HG03196 (cell line): ENCODE measurements at regions not wholly inside any gene's neighbourhood (a gene's known extent, or its start where the extent isn't known, plus 50 kb on each side); places are given as distances from the start of the nearest gene placed in this dataset.
"Not testable (repeated sequence)": the region's sequence is repeated elsewhere in the genome, so short reads cannot be mapped to it uniquely, and the experiment has no call there.

Experiments
- ATAC-seq: cut with Tn5 transposase; IDR thresholded peaks from one replicate; pipeline ENCODE4 v1.9.1; 2021; ENCODE audit not compliant: unreplicated experiment

DNA sequence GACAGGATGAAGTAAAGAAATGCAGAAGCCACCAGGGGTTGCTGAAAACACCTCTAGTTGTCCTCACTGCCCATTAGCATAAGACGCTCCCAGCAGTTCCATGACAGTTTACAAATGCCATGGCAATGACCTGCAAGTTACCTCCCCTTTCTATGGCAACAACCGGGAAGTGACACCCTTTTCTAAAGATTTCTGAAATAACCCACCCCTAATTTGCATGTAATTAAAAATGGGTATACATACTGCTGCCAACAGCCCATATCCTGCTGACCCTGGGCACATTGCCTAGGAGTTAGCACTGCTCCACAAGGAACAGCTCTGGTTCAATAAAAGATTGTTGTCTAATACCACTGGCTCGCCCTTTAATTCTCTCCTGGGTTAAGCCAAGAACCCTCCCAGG, 178.3 kb upstream of the LRATD1 start:
- ATAC-seq, result no peak

DNA sequence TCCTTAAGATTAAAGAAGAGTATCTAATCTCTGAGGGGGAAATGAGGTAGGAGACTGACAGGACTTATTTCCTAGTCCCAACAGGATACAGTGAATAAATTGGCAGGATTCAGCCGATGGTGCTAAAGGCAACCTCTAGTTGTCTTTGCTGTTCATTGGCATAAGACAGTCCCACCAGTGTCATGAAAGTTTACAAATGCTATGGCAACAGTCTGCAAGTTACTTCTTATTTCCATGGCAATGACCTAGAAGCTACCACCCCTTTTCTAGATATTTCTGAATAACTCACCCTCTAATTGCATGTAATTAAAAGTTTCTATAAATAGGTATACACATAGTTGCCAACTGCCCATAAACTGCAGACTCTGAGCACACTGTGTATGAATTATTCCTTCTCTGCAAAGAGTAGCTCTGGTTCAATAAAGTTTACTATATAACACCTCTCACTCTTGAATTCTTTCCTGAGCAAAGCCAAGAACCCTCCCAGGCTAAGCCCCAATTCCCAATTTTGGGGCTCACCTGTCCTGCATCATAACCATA, 172.7 kb upstream of the LRATD1 start:
- no peak for ATAC-seq

DNA sequence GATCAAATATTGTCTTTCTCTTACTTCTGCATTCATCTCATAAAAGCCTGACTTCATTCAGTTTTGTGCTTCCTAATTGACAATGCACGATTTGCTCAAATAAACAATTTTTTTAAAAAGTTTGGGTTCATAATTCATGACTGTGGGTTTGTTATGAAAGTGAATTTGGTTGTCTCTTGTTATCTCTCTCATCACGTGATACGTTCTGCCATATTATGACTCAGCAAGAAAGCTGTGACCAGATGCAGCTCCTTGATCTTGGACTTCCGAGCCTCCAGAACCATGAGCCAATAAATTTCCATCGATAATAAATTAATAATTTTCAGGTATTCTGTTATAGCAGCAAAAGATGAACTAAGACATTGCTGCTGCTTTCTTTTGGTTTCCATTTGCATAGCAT, 156.5 kb upstream of the LRATD1 start:
- no peak for ATAC-seq

DNA sequence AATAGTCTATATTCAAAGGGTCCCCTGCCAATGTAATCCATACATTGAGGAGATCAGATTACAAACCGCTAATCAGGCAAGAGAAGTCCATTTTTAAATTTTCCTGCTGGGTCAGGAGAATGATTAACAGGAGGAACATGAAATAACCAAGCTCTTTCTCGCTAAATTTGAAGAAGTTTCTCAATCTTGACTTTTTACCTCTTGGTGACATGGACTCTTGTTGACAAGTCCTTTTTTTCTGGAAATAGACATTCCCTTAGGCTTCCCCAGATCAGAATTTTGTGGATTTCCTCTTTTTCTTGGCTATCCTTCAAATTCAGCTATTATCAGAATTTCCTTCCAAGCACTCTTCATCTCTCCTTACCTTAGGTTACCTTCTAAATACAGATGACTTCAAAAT, 153.0 kb upstream of the LRATD1 start:
- no peak for ATAC-seq

DNA sequence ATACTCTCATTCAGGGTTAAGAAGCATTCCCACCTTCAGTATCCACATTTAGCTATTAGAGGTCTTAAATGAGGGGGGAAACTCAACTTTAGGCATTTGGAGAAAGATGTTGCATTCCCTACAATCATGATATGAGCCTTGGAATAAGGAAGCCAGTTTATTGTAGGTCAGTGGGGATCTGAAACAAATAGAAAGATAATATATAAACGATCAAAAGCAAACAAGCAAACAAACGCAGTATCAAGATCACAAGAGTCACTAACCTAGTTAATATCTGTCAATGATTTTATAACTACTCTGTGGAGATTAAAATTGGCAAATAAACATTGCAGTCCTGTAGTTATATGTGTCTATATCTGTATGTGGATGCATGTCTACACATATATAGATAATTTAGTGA, 152.4 kb upstream of the LRATD1 start:
- ATAC-seq, result no peak

DNA sequence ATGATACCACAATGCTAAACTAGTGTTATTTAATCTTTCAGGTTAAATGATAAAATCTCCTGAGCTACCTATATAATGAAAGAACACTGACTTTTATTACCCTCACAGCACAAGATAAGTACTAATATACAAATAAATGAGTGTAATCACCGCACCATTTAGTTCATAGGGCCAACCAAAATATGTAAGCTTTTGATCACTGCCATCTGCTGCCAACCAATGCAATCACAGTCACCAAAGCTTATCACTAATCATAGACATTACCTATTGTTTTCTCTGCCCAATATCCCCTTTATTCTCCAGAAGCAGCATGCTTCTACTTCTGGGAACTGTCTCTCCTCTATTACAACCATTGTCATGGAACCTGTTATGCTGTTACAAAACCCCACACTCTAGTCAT, 151.6 kb upstream of the LRATD1 start:
- no peak for ATAC-seq

DNA sequence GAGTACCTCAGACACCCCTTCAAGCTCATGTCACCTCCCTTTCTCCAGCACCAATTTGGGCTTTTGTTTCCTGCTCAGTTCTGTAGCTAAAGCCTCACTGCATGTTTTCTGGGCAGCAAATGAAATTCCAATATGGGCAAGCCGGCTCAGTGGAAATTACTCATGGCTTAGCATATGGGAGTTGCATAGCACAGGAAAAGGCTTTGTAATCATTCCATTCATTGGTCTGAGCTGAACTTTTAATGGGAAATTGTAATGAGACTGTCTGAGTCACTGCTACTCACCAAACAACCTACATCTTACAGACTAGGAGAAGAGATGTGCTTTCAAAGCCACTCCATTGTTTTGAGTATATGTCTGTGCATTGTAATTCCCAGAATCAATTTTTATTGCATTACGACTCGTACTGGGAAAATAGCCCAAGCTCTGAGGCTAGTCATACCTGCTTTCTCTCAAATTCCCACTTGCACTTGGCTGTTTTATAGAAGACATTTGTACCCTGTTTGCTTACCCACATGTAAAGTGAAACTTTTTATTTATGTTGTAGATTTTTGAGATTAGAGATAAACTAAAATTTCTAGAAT, 139.5 kb upstream of the LRATD1 start:
- no peak for ATAC-seq

DNA sequence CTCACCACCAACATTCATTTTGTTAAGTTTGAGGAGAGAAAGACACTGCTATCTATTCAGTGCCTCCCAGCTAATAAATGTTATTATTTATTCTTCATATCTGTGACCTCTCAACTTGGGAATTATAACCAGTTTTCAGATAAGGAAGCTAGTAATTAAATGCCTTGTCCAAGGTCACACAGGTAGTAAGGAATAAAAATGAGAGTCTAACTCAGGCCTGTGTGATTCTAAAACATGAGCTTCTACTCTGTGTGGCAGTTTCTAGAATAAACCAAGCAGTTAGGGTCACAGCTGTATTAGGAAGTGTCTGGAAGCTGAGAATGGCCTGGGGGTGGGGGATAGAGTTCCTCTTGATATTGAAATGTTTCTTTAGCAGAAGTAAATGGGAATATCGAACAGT, 137.8 kb upstream of the LRATD1 start:
- no peak for ATAC-seq

DNA sequence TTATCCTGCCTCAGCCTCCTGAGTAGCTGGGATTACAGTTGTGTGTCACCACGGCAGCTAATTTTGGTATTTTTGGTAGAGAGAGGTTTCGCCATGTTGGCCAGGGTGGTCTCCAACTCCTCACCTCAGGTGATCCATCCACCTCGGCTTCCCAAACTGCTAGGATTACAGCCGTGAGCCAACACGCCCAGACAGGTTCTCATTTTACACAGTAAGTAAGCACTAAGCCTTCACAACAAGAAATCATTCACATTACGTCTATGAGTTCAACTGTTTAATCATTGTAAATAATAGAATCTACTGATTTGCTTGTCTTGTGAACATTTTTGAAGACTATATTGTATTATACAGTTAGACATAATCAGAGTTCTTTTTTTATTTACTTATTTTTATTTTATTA, 131.5 kb upstream of the LRATD1 start:
- ATAC-seq, result no peak

DNA sequence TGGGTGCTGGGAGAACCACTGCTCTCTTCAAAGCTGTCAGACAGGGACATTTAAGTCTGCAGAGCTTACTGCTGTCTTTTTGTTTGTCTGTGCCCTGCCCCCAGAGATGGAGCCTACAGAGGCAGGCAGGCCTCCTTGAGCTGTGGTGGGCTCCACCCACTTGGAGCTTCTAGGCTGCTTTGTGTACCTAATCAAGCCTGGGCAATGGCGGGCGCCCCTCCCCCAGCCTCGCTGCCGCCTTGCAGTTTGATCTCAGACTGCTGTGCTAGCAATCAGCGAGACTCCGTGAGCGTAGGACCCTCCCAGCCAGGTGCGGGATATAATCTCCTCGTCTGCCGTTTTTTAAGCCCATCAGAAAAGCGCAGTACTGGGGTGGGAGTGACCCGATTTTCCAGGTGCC, 125.6 kb upstream of the LRATD1 start:
- not testable (repeated sequence) for ATAC-seq

DNA sequence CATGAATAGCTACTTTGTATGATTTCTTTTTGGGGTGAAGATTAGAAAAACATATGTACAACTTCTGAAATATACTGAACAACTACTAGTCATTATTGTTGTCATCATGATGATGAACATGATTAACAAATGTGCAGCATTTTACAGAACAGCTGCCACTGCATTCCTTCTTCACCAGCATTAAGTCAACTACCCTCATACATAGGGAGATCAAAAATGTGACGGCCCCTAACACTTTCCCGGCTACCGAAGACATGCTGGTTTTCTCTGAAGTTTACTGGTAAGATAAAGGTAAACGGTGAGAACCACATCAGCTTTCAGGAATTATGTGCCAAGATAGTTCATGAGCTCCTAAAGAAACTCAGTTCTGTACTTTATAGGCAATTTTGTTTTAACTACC, 121.0 kb upstream of the LRATD1 start:
- ATAC-seq, result no peak

DNA sequence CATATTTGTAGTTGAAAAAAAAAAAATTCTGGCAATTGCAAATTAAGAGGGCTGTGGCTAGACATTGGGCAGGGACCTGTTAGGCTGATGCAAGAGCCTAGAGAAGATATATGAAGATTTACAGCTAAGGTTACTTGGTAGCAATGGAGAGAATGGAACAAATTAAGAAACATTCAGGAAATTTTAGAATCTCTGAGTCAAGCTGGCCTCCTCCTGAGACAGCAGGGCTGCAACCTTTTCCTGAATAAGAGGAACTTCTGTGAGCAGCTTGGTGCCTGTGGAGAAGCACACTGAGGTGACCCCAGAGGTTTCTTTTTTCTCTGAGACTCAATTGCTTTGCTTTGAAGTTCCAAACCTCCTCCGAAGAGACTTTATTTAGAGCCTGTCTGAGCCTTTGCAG, 118.6 kb upstream of the LRATD1 start:
- ATAC-seq, result no peak

DNA sequence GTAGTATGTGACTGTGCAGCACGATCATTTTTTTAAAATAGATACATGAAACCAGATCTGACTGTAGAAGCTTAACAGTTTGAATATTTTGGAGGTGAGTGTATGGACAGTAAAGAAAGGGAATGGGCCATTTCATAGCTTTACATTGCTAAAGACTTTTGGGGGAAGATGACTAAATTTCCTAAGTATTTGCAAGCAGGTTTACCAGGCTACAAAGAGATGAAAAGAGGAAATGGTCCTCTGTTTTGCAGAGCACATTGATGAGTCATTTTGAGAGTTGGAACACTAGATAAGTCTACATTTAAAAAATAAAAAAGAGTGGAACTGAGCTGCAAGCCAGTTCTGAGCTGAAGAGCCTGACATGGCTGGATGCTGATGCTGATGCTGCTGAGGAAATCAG, 115.7 kb upstream of the LRATD1 start:
- ATAC-seq, result no peak

DNA sequence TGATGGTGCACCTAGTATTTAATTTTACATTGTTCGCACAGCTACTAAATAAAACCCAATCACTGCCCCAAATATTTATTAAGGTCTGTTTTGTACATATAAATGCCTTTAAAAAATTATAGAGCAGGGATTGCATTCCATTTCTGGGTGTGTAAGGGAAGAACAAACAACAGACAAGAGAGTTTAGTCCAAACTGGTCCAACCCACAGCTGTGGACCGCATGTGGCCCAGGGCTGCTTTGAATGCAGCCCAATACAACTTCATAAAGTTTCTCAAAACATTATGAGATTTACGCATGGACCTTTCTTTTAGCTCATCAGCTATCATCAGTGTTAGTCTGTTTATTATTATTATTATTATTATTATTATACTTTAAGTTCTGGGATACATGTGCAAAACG, 114.8 kb upstream of the LRATD1 start:
- ATAC-seq, result no peak

DNA sequence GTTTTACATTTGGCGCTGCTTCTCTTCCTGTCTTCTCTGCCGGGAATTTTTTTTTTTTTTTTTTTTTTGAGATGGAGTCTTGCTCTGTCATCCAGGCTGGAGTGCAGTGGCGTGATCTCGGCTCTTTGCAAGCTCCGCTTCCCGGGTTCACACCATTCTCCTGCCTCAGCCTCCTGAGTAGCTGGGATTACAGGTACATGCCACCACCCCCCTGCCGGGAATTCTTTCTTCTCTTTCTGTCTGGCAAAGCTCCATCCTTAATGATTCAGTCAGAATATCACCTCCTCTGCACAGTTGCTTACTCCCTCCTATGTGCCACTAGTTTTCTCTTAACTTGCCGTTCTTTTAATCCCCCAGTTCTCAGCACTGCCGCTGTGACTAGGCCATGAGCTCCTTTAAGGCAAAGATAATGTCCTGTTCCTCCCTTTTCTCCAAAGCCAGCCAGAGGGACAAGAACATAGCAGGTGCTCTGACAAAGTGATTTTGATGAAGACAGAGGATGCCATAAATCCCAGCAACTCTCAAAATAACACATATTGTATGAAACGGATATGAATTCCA, 112.1 kb upstream of the LRATD1 start:
- ATAC-seq, result no peak

DNA sequence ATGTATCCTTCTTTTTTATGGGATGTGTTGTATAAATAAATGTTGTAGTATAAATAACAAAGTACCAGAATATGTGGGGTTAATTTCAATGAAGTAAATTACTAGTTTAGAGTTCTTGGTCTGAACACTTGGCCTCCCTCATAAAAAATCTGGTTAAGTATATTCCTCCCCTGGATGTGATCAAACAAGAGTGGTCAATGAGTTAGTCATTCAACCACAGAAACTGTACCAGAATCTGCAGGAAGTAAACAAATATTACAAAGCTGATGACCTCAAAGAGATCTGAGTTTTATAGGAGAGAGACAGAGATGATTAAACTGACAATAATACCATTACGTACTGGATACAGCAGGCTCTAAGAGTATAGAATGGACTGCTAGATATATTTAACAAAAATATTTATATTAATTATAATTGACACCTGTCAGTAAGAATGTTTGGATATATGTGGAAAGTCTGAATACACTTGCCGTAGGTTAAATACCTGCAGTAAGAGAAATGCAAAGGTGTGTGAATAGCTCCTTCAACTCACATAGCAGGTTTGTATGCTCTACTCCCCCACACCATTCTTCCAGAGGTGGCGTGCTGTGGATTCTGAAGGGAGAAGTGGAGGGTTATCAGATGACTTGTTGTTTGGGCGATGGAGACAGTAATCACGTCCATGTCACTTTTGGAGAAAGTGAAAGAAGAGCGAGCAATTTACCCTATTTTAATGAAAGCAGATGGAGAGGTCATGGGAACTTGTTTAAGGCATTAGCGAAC, 108.3 kb upstream of the LRATD1 start:
- no peak for ATAC-seq

DNA sequence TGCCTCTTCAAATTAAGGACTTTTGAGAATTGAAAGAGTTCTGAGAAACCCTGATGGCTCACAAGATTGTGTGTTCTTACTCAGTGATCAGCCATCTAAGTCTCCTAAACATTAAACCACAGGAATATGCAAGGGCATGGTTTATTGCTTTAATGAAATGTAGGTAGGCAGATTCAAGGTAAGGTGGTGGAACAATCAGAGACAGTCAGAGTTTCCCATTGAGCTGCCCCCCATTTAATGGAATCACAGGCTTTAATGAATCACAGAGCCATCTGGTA, 107.8 kb upstream of the LRATD1 start:
- ATAC-seq, result no peak

DNA sequence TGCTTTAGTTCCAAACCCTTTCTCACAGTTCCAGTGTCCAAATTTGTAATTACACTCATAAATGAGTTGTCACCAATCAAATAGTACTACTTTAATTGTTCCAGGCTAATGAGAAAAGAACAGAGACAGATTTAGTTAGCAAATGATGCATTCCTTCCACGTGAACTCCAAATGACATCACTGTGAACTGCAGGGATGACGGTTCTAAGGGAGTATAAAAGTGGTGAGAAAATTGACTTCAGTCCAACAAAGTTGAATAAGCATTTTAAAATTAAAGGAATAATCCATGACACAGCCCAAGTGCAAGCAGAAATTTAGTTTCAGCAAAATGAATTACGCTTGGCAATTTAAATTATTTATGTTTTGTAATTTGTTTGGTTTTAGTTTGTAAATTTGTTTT, 102.0 kb upstream of the LRATD1 start:
- no peak for ATAC-seq

DNA sequence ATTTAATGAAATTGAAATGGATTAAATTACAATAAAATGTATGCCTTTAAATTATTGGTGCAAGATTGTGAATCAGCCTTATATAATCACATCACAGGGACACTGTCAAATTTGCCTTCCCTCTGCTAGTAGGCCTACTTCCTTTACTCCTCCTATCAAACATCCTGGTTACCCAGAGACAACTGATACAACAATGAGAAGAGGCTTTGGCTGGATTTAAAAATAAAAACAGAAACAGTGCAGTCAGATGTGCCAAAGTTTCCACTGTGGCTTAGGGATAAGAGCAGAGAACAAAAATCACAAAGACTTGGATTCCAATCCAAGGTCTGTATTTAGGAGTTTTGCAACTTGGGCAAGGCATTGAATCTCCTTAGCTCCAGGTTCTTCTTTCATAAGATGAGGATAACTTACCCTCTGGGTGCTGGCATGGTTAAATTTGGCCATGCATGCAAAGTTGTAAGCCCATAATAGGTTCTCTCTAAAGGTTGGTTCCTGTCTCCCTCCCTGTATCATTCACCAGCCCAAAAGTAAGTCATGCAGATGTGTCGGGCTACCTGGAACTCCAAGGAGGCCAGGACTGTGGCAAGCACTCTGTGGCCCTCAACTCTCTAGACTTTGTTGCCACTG, 99.3 kb upstream of the LRATD1 start:
- ATAC-seq, result no peak

DNA sequence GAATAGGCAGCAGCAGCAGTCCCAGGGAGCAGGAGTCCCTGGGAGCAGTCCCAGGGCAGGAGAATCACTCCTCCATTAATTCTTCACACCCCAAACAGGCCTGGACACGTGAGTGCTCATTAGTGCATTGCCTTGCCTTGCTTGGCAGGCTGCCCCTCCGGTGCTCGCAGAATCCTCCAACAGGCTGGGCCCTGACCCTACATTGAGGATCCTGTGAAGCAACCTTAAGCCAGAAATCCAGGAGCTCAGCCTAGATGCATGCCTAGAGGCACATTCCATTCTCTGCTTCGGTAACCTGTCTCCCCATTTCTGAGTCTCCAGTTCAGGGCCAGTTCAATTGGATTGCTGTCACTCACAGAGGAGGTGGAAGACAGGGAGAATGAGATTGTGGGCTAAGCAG, 97.4 kb upstream of the LRATD1 start:
- no peak for ATAC-seq

DNA sequence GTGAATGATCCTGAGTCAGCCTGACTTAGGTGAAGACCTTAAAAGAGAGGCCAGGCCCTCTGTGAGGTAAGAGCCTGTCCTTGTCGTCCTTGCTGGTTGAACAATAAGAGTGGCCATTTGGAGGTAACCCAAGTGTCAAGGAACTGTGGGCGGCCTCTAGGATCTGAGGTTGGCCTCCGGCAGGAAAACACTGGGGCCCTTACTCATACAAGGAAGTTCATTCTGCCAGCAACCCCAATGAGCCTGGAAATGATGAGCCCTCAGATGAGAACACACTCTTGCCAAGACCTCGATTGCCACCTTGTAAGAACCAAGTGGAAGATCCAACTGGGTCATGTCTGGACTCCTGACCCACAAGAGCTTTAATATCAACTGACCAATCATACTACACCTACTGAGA, 95.5 kb upstream of the LRATD1 start:
- no peak for ATAC-seq

DNA sequence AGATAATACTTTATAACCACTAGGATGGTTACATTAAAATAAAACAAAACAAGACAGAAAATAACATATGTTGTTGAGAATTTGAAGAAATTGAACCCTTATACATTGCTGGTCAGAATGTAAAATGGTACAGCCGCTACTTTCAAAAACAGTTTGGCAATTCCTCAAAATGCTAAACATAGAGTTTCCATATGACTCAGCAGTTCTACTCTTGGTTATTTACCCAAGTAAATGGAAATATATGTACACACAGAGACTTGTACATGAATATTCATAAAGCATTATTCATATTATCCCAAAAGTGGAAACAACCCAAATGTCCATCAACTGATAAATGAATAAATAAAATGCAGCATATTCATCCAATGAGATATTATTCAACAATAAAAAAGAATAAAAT, 92.5 kb upstream of the LRATD1 start:
- no peak for ATAC-seq
